ENCODE measurements at regions not wholly inside any gene's neighbourhood (a gene's known extent, or its start where the extent isn't known, plus 50 kb on each side); places are given as distances from the start of the nearest gene placed in this dataset.

DNA sequence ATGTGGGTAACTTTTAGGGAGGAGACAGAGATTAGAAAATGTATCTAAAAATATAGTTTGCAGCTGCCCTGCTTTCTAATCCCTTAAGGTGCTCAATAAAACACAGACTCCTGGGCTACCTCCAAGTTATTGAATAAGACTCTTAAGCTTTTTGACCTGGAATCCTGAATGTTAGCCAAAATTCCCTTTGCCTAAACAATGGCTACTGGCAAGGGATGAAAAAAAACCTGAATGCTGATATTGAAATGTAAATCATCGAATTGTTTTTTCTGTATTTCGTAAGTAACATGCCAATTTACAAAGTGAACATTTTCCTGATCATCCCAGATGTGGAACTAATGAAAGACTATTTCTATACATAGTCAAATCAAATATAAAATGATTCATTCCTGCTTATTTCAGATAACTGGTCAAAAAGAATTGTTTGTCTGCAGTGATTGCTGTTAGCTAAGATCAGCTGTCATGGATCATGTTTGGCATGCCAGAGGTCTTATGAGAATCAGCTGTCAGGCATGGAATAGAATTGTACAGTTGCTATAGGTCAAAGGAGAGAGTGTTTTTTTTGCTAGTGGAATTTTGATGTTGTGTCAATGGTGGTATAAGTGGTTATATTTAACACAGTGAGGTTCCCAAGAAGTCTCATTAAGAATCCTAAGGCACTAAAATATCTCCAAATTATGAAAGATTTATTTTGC is 363.6 kb upstream of the CWC22 start:
- BruUV-seq (replicated peaks), result no TSS peak
- Histone ChIP-seq H3K36me3 (ENCODE audit: insufficient read depth, low read length, poor library complexity, severe bottlenecking) (no peaks in the 10 kb centered on the region), H3K27me3 (replicated peaks; ENCODE audit: insufficient read depth, low read depth, low read length, poor library complexity) (no peaks in the 10 kb centered on the region), H3K9me3 (ENCODE audit: low read depth, low read length, poor library complexity, severe bottlenecking) (no peaks in the 10 kb centered on the region), H3K4me1 (ENCODE audit: insufficient read depth, low read length, poor library complexity, severe bottlenecking) (no peaks in the 10 kb centered on the region), H3K4me3 (ENCODE audit: low read depth, low read length, poor library complexity, severe bottlenecking) (no peak overlapping the region), H3K27ac (ENCODE audit: low read depth, low read length, poor library complexity, severe bottlenecking) (no peak overlapping the region)
- DNase-seq (ENCODE audit: low spot score), result no peak
- CTCF ChIA-PET, result no interaction called here
- TF ChIP-seq EZH2 (IDR thresholded peaks at IDR 0.05; ENCODE audit: borderline replicate concordance, low read depth, low read length, poor library complexity, severe bottlenecking), result no peak
- TF ChIP-seq, protein P1, sequence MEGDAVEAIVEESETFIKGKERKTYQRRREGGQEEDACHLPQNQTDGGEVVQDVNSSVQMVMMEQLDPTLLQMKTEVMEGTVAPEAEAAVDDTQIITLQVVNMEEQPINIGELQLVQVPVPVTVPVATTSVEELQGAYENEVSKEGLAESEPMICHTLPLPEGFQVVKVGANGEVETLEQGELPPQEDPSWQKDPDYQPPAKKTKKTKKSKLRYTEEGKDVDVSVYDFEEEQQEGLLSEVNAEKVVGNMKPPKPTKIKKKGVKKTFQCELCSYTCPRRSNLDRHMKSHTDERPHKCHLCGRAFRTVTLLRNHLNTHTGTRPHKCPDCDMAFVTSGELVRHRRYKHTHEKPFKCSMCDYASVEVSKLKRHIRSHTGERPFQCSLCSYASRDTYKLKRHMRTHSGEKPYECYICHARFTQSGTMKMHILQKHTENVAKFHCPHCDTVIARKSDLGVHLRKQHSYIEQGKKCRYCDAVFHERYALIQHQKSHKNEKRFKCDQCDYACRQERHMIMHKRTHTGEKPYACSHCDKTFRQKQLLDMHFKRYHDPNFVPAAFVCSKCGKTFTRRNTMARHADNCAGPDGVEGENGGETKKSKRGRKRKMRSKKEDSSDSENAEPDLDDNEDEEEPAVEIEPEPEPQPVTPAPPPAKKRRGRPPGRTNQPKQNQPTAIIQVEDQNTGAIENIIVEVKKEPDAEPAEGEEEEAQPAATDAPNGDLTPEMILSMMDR (conservative IDR thresholded peaks at IDR 0.05; ENCODE audit: low read depth, low read length), result no peak
- POLR2A ChIA-PET (ENCODE audit: low non-redundant PET), result no interaction called here
- intact Hi-C loops (cut with micrococcal nuclease; ENCODE audit: unreplicated experiment), result no loop called here

DNA sequence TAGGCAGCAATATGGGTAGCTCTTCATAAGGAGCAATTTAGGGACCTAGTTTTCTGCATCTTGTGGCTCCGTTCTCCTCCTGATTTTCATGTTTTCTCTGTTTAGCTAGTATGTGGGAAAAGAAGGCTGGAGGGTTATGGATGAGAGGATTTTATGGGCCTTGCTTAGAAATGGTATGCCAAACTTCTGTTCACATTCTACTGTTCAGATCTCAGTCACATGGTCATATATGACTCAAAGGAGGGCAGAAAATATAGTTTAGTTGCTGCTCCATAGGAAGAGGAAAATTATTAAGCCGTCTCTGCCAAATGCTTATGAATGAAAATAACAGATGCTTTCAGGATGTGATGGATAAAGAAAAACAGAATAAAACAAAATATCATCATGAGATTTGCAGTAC is 361.8 kb upstream of the CWC22 start:
- TF ChIP-seq, protein P1 (conservative IDR thresholded peaks at IDR 0.05; ENCODE audit: low read depth, low read length), result no peak
- no peak for TF ChIP-seq EZH2 (IDR thresholded peaks at IDR 0.05; ENCODE audit: borderline replicate concordance, low read depth, low read length, poor library complexity, severe bottlenecking)
- no peak for DNase-seq (ENCODE audit: low spot score)
- H3K4me3 ChIP-seq (ENCODE audit: low read depth, low read length, poor library complexity, severe bottlenecking), result no peak overlapping the region
- no TSS peak for BruUV-seq (replicated peaks)
- H3K27ac ChIP-seq (ENCODE audit: low read depth, low read length, poor library complexity, severe bottlenecking), result no peak overlapping the region
- intact Hi-C loops (cut with micrococcal nuclease; ENCODE audit: unreplicated experiment), result no loop called here
- no peaks in the 10 kb centered on the region for H3K4me1 ChIP-seq (ENCODE audit: insufficient read depth, low read length, poor library complexity, severe bottlenecking)
- no peaks in the 10 kb centered on the region for H3K27me3 ChIP-seq (replicated peaks; ENCODE audit: insufficient read depth, low read depth, low read length, poor library complexity)
- H3K9me3 ChIP-seq (ENCODE audit: low read depth, low read length, poor library complexity, severe bottlenecking), result no peaks in the 10 kb centered on the region
- ChIA-PET CTCF (no interaction called here), POLR2A (ENCODE audit: low non-redundant PET) (no interaction called here)
- no peaks in the 10 kb centered on the region for H3K36me3 ChIP-seq (ENCODE audit: insufficient read depth, low read length, poor library complexity, severe bottlenecking)

DNA sequence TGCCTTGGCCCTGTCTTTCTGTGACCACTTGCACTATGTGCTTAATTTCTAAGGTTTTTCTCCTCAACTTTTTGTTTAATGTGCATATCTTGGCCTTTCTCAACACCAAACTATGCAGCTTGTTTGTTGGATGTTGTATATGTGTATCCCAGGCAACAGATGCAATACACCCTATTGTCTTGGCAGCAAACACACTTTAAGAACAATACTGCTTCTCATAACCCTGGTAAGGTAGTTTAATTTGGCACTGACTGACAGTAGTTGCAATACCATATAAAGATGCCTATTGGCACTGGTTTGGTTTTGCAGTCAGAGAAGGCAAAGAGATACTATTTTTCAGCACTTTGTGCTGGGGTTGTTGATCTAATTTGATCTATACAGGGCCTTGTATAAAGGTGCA is 360.7 kb upstream of the CWC22 start:
- CTCF ChIA-PET, result no interaction called here
- intact Hi-C loops (cut with micrococcal nuclease; ENCODE audit: unreplicated experiment), result no loop called here
- POLR2A ChIA-PET (ENCODE audit: low non-redundant PET), result no interaction called here
- no peak for TF ChIP-seq EZH2 (IDR thresholded peaks at IDR 0.05; ENCODE audit: borderline replicate concordance, low read depth, low read length, poor library complexity, severe bottlenecking)
- TF ChIP-seq, protein P1 (conservative IDR thresholded peaks at IDR 0.05; ENCODE audit: low read depth, low read length), result no peak
- no peaks in the 10 kb centered on the region for H3K9me3 ChIP-seq (ENCODE audit: low read depth, low read length, poor library complexity, severe bottlenecking)
- H3K4me3 ChIP-seq (ENCODE audit: low read depth, low read length, poor library complexity, severe bottlenecking), result no peak overlapping the region
- no peak overlapping the region for H3K27ac ChIP-seq (ENCODE audit: low read depth, low read length, poor library complexity, severe bottlenecking)
- no peak for DNase-seq (ENCODE audit: low spot score)
- no peaks in the 10 kb centered on the region for H3K4me1 ChIP-seq (ENCODE audit: insufficient read depth, low read length, poor library complexity, severe bottlenecking)
- no peaks in the 10 kb centered on the region for H3K27me3 ChIP-seq (replicated peaks; ENCODE audit: insufficient read depth, low read depth, low read length, poor library complexity)
- H3K36me3 ChIP-seq (ENCODE audit: insufficient read depth, low read length, poor library complexity, severe bottlenecking), result no peaks in the 10 kb centered on the region
- BruUV-seq (replicated peaks), result no TSS peak

Measured in A673 (cell line).